ENCODE measurements at regions not wholly inside any gene's neighbourhood (a gene's known extent, or its start where the extent isn't known, plus 50 kb on each side); places are given as distances from the start of the nearest gene placed in this dataset.

DNA sequence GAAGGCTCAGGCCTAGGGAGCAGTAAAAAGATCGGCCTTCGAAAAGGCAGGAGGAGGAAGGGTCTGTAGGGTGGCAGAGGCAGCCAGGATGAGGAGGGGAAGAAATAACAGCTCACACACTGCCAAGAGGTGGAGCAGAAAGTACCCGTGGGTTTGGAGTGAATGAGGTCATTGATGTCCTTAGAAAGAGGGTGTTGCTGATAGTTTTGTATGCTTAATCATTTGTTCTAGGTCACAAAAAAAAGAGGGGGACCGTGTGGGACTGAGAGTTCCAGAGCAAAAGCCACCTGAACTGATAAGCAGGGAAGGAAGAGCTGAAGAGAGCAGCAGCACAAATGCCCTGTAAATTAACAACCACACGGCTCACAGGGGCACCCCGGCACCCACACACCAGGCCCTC is 140.4 kb downstream of the FAM161A start:
- no peak overlapping the region for H3K27ac ChIP-seq
- TF ChIP-seq ZFX (IDR thresholded peaks at IDR 0.05; ENCODE audit: borderline replicate concordance), result no peak

DNA sequence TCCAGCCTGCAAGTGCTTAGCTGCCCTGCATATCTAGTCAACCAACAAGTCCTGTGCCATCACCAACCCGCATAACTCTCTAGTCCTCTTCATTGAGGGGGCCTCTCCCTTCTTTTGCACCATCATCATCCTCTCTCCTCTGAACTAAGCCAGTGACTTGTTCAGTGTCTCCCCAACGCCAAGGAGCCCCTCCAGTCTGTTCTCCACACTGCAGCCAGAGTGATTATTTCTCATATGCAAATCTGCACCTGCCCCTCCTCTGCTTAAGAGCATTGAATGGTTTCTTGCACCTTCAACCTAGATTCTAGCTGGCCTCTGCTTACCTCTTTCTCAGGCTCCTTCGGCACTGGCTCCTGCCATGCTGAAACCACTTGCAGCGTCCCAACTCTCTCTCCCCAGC is 141.8 kb downstream of the FAM161A start:
- TF ChIP-seq, protein P1, sequence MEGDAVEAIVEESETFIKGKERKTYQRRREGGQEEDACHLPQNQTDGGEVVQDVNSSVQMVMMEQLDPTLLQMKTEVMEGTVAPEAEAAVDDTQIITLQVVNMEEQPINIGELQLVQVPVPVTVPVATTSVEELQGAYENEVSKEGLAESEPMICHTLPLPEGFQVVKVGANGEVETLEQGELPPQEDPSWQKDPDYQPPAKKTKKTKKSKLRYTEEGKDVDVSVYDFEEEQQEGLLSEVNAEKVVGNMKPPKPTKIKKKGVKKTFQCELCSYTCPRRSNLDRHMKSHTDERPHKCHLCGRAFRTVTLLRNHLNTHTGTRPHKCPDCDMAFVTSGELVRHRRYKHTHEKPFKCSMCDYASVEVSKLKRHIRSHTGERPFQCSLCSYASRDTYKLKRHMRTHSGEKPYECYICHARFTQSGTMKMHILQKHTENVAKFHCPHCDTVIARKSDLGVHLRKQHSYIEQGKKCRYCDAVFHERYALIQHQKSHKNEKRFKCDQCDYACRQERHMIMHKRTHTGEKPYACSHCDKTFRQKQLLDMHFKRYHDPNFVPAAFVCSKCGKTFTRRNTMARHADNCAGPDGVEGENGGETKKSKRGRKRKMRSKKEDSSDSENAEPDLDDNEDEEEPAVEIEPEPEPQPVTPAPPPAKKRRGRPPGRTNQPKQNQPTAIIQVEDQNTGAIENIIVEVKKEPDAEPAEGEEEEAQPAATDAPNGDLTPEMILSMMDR (IDR thresholded peaks at IDR 0.05), result no peak
- TF ChIP-seq ZFX (IDR thresholded peaks at IDR 0.05; ENCODE audit: borderline replicate concordance), result no peak

DNA sequence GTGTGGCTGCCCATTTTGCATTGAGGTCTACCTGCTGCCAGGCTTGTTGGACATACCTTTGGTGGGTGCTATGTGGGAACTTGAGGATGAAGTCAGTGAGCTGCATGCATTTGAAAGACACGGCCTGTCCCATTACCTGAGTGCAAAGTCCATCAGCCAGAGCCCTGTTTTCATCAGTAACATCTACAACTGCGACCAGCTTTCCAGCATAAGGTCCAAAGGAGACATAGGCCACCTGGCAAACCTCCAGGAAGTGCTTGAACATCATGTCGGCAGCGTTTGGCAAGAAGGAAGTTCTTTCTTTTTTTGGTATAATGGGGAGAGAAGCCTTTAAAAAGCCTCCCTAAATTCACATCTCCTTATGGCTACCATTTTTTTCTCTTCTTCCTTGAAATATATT is 143.1 kb downstream of the FAM161A start:
- TF ChIP-seq, protein P1 (IDR thresholded peaks at IDR 0.05), result no peak
- no peak for TF ChIP-seq ZFX (IDR thresholded peaks at IDR 0.05; ENCODE audit: borderline replicate concordance)
- H3K27ac ChIP-seq, result no peak overlapping the region

More for the DNA sequence above, 141.8 kb downstream of the FAM161A start:
- no peak overlapping the region for H3K27ac ChIP-seq

DNA sequence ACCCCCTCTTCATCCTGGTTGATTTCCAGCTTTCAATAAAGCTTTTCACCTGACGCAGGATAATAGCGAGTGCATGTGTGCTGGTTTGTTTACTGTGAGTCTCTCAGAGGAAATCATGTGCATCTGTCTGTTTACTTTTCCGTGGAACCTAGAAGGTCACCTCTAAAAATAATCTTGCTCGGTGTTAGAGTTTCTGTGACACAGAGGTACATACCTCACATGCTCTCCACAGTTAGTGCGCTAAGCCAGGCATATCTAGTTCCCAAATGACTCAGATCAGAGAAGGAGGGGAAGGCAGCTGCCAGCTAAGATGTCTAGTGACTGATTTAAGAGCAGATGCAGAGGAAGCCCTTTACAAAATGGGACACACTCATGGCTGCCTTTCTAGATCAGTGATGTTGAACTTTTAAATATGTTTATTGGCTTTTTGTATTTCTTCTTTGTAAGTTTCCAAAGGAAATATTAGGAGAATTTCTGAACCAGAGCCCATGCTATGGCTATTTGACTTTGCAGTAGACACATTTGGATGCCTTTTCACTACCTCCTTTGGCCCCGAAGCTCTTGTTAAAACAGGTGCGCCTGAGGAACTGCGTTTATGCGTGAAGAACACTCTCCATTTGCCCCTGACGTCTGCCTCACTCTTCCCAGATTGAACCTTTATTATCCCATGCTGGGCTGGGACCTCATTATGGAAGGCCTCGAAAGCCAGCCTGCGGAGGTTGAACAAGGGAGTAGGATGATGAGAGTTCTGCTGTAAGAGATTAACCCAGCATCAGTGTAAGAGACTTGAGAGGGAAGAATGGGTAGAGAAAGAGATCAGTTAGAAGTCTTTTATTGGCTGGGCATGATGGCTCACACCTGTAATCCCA is 145.6 kb downstream of the FAM161A start:
- TF ChIP-seq ZFX (IDR thresholded peaks at IDR 0.05; ENCODE audit: borderline replicate concordance), result no peak
- TF ChIP-seq, protein P1 (IDR thresholded peaks at IDR 0.05), result no peak
- H3K27ac ChIP-seq, result peak overlapping the region; percentile 77

DNA sequence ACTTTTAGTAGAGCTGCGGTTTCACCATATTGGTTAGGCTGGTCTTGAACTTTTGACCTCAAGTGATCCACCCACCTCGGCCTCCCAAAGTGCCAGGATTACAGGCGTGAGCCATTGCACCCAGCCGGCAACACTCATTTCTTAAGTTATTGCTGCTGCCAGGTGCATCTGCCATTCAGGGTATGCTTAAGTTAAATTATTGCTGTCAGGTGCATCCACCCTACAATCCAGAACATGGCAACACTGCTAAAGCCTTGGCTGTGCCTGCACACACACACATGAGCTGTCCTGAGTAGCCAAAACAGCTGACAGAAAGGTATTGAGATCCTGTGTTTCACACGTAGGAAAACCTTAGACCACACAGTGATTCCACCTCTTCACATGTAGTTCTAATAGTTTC is 148.2 kb downstream of the FAM161A start:
- H3K27ac ChIP-seq, result no peak overlapping the region
- TF ChIP-seq, protein P1 (IDR thresholded peaks at IDR 0.05), result no peak
- no peak for TF ChIP-seq ZFX (IDR thresholded peaks at IDR 0.05; ENCODE audit: borderline replicate concordance)

DNA sequence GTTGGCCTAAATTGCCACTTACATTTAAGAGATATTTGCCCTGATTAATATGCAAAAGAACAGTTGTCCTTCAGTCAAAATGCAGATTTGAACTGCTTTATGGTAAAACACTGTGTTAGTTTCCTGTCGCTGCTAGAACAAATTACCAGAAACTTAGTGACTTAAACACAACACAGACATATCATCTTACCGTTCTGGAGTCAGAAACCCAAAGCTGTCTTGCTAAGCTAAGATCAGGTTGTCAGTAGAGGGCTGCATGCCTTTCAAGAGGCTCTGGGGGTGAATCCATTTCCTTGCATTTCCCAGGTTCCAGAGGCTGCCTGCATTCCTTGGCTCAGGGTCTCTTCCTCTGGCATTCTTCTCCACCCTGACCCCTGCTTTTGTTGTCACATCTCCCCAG is 149.5 kb downstream of the FAM161A start:
- no peak overlapping the region for H3K27ac ChIP-seq
- no peak for TF ChIP-seq ZFX (IDR thresholded peaks at IDR 0.05; ENCODE audit: borderline replicate concordance)
- TF ChIP-seq, protein P1 (IDR thresholded peaks at IDR 0.05), result no peak

DNA sequence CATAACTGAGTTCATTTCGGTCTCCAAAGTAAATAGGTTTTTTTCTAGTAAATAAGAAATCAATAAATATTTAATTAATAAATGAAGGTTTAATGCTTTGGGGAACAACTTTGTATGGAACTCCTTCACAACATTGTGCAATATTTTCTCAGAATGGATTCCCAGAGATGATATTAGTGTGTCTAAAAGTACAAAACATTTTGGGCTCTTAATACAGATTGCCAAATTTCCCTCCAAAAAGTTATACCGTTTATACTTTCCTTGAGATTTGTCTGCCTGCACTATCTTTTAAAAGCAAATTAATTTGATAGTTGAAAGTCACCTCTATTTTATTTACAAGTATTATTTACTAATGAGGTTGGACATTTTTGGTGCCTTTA is 151.8 kb downstream of the FAM161A start:
- H3K27ac ChIP-seq, result peak overlapping the region; percentile 24; the same call in 1 of the 2 replicates
- TF ChIP-seq ZFX (IDR thresholded peaks at IDR 0.05; ENCODE audit: borderline replicate concordance), result no peak
- TF ChIP-seq, protein P1 (IDR thresholded peaks at IDR 0.05), result no peak

Data from 22Rv1 (cell line).